ENCODE measurements at regions not wholly inside any gene's neighbourhood (a gene's known extent, or its start where the extent isn't known, plus 50 kb on each side); places are given as distances from the start of the nearest gene placed in this dataset.

DNA sequence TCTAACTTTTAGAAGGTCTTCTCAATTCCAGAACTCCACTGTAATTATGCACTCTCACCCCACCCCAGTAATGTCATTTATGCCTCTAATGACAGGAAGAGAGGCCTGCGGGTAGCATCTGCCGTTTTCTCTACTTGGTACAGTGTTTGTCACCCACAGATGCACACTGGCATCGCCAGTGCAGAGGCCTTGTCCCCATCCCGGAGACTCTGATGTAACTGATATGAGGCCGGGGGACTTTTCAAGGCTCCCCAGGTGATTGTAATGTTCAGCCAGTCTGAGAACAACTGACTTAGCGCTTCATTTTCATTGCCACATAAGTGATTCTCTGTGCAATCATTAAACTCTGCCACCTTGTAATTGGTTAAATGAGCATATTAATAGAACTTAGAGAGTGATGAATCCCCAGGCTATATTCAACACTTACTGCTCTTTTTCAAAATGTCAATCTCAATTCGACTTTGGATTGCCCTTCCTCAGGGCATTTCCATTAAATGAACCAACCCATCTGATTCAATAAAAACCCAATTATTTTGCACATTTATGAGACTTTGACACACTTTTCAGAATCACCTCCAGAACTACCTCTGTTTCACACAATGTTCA is 113.2 kb downstream of the HERPUD2 start:
- POLR2A ChIA-PET = no interaction called here
- Histone ChIP-seq H3K4me1 (ENCODE audit: control insufficient read depth in 1 of 2, extremely low read depth in 1 of 2, insufficient read depth in 2 of 2, low read length in 2 of 2) (no peaks in the 10 kb centered on the region), H3K36me3 (ENCODE audit: control insufficient read depth in 2 of 2, extremely low read depth in 1 of 2, insufficient read depth in 1 of 2, low read length in 1 of 2) (no peaks in the 10 kb centered on the region), H3K27me3 (replicated peaks in 1 of 2; ENCODE audit: control insufficient read depth in 2 of 2, extremely low read depth in 1 of 2, insufficient read depth in 2 of 2, low read length in 1 of 2) (no peaks in the 10 kb centered on the region), H3K9me3 (no peaks in the 10 kb centered on the region), H3K27ac (ENCODE audit: low read length) (no peak overlapping the region), H3K4me3 (ENCODE audit: control insufficient read depth in 1 of 2, extremely low read depth in 1 of 2, low read length in 1 of 2) (no peak overlapping the region)
- ATAC-seq (replicated peaks in 1 of 4) = no peak
- peaks cover 0 to 2% (median 0%) of the 10 kb centered on the region in 3 donors for H3K9me3 Mint-ChIP-seq
- WGBS (ENCODE audit: insufficient coverage) = 85% methylated on average over 4 of the region's 7 CpGs
- no peak overlapping the region for H3K27ac Mint-ChIP-seq
- no peaks in the 10 kb centered on the region for H3K36me3 Mint-ChIP-seq
- CTCF ChIA-PET = no interaction called here
- H3K4me3 Mint-ChIP-seq = no peak overlapping the region
- H3K4me1 Mint-ChIP-seq = no peaks in the 10 kb centered on the region
- DNase-seq = no peak
- peaks cover 0 to 2% of the 10 kb centered on the region in 2 donors for H3K27me3 Mint-ChIP-seq

DNA sequence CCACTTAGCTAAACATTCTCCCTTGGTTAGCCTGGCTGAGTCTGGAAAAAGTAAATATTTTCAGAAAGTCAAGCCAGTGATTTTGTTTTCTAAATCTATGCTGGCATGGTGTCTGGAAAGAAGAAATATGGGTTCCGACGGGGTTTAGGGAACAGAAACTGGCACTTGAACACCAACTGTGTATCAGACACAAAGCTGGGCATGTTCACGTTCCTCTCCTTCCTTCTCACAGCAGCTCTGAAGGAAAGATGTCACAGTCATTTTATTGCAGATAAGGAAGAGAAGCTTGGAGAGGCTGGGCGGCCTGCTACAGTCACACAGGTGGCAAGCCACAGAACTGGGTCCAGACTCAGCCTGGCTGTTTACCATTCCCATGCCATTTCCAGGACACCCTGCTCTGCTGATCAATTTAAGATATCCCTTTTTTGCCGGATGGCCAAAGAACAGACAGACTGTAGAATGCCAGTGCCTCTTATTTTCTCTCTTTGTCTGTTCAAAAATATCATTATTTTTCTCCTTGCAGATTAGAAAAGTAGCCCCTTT is 118.8 kb downstream of the HERPUD2 start:
- H3K4me1 ChIP-seq (ENCODE audit: control insufficient read depth in 1 of 2, extremely low read depth in 1 of 2, insufficient read depth in 2 of 2, low read length in 2 of 2) = no peaks in the 10 kb centered on the region
- no peaks in the 10 kb centered on the region for H3K36me3 ChIP-seq (ENCODE audit: control insufficient read depth in 2 of 2, extremely low read depth in 1 of 2, insufficient read depth in 1 of 2, low read length in 1 of 2)
- H3K9me3 ChIP-seq = no peaks in the 10 kb centered on the region
- no peaks in the 10 kb centered on the region for H3K4me1 Mint-ChIP-seq
- H3K27me3 ChIP-seq (replicated peaks in 1 of 2; ENCODE audit: control insufficient read depth in 2 of 2, extremely low read depth in 1 of 2, insufficient read depth in 2 of 2, low read length in 1 of 2) = no peaks in the 10 kb centered on the region
- peaks cover 0 to 3% (median 0%) of the 10 kb centered on the region in 3 donors for H3K9me3 Mint-ChIP-seq
- H3K27ac ChIP-seq (ENCODE audit: low read length) = no peak overlapping the region
- no peak for ATAC-seq (replicated peaks in 1 of 4)
- ChIA-PET CTCF (no interaction called here), POLR2A (no interaction called here)
- H3K4me3 ChIP-seq (ENCODE audit: control insufficient read depth in 1 of 2, extremely low read depth in 1 of 2, low read length in 1 of 2) = no peak overlapping the region
- H3K4me3 Mint-ChIP-seq = no peak overlapping the region
- no peak overlapping the region for H3K27ac Mint-ChIP-seq
- DNase-seq = no peak
- 93% methylated on average over 2 of the region's 5 CpGs for WGBS (ENCODE audit: insufficient coverage)
- H3K36me3 Mint-ChIP-seq = no peaks in the 10 kb centered on the region
- H3K27me3 Mint-ChIP-seq = peaks cover 0 to 6% of the 10 kb centered on the region in 2 donors

- ATAC-seq (replicated peaks in 1 of 4) (no peak), DNase-seq (no peak)
- H3K4me3 ChIP-seq (ENCODE audit: control insufficient read depth in 1 of 2, extremely low read depth in 1 of 2, low read length in 1 of 2) = no peak overlapping the region
- ChIA-PET POLR2A (no interaction called here), CTCF (interaction anchor here in 1 of 2 donors (0.6 kb wide), 1 partner anchor 51 kb away, joined by 3 read pairs; no protein-coding TSS in a partner anchor)
- Mint-ChIP-seq H3K4me1 (no peaks in the 10 kb centered on the region), H3K27ac (no peak overlapping the region), H3K4me3 (no peak overlapping the region), H3K27me3 (peaks cover 11 to 12% of the 10 kb centered on the region in 2 donors), H3K9me3 (peaks cover 0 to 1% (median 0%) of the 10 kb centered on the region in 3 donors), H3K36me3 (no peaks in the 10 kb centered on the region)
- H3K27me3 ChIP-seq (replicated peaks in 1 of 2; ENCODE audit: control insufficient read depth in 2 of 2, extremely low read depth in 1 of 2, insufficient read depth in 2 of 2, low read length in 1 of 2) = no peaks in the 10 kb centered on the region
- H3K36me3 ChIP-seq (ENCODE audit: control insufficient read depth in 2 of 2, extremely low read depth in 1 of 2, insufficient read depth in 1 of 2, low read length in 1 of 2) = no peaks in the 10 kb centered on the region
- no peaks in the 10 kb centered on the region for H3K9me3 ChIP-seq
- WGBS (ENCODE audit: insufficient coverage) = 0% methylated on average over 1 of the region's 3 CpGs
- no peaks in the 10 kb centered on the region for H3K4me1 ChIP-seq (ENCODE audit: control insufficient read depth in 1 of 2, extremely low read depth in 1 of 2, insufficient read depth in 2 of 2, low read length in 2 of 2)
- no peak overlapping the region for H3K27ac ChIP-seq (ENCODE audit: low read length)
Measured at GRCh38 chr7:35571611-35572240, 123.2 kb downstream of the HERPUD2 start.

GRCh38 chr7:35570937-35571336 is 124.0 kb downstream of the HERPUD2 start:
- H3K36me3 Mint-ChIP-seq = no peaks in the 10 kb centered on the region
- DNase-seq (no peak), ATAC-seq (replicated peaks in 1 of 4) (no peak)
- H3K4me3 Mint-ChIP-seq = no peak overlapping the region
- H3K9me3 Mint-ChIP-seq = no peaks in the 10 kb centered on the region
- Histone ChIP-seq H3K9me3 (no peaks in the 10 kb centered on the region), H3K27me3 (replicated peaks in 1 of 2; ENCODE audit: control insufficient read depth in 2 of 2, extremely low read depth in 1 of 2, insufficient read depth in 2 of 2, low read length in 1 of 2) (no peaks in the 10 kb centered on the region), H3K36me3 (ENCODE audit: control insufficient read depth in 2 of 2, extremely low read depth in 1 of 2, insufficient read depth in 1 of 2, low read length in 1 of 2) (no peaks in the 10 kb centered on the region), H3K4me1 (ENCODE audit: control insufficient read depth in 1 of 2, extremely low read depth in 1 of 2, insufficient read depth in 2 of 2, low read length in 2 of 2) (no peaks in the 10 kb centered on the region), H3K4me3 (ENCODE audit: control insufficient read depth in 1 of 2, extremely low read depth in 1 of 2, low read length in 1 of 2) (no peak overlapping the region), H3K27ac (ENCODE audit: low read length) (no peak overlapping the region)
- H3K27ac Mint-ChIP-seq = no peak overlapping the region
- WGBS (ENCODE audit: insufficient coverage) = no CpG with 5 or more reads among the region's 5 CpGs
- H3K4me1 Mint-ChIP-seq = peaks cover 0 to 4% (median 0%) of the 10 kb centered on the region in 3 donors
- H3K27me3 Mint-ChIP-seq = peaks cover 11 to 12% of the 10 kb centered on the region in 2 donors
- CTCF ChIA-PET = no interaction called here
- POLR2A ChIA-PET = no interaction called here

DNA sequence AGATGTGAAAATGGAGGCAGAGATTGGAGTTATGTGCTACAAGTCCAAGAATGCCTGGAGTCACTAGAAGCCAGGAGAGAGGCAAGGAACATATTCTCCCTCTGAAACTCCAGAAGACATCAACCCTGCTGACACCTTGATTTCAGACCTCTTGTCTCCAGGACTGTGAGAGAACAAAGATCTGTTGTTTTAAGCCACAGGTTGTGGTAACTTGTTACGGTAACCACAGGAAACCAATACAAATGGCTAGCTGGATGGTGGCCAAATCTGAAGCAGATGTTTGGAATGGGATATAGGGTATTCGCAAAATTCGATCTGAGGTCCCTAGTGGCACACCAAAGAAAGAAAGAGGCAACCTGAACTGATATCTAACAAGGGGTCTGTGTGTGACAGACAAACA is 129.0 kb downstream of the HERPUD2 start:
- WGBS (ENCODE audit: insufficient coverage) = 33% methylated on average over 1 of the region's 3 CpGs
- Histone ChIP-seq H3K4me1 (ENCODE audit: control insufficient read depth in 1 of 2, extremely low read depth in 1 of 2, insufficient read depth in 2 of 2, low read length in 2 of 2) (no peaks in the 10 kb centered on the region), H3K36me3 (ENCODE audit: control insufficient read depth in 2 of 2, extremely low read depth in 1 of 2, insufficient read depth in 1 of 2, low read length in 1 of 2) (no peaks in the 10 kb centered on the region), H3K27me3 (replicated peaks in 1 of 2; ENCODE audit: control insufficient read depth in 2 of 2, extremely low read depth in 1 of 2, insufficient read depth in 2 of 2, low read length in 1 of 2) (peaks cover 0 to 5% of the 10 kb centered on the region in 2 experiments), H3K9me3 (no peaks in the 10 kb centered on the region), H3K4me3 (ENCODE audit: control insufficient read depth in 1 of 2, extremely low read depth in 1 of 2, low read length in 1 of 2) (no peak overlapping the region), H3K27ac (ENCODE audit: low read length) (no peak overlapping the region)
- Mint-ChIP-seq H3K27ac (no peak overlapping the region), H3K4me1 (peaks cover 0 to 4% (median 2%) of the 10 kb centered on the region in 3 donors), H3K4me3 (no peak overlapping the region), H3K9me3 (no peaks in the 10 kb centered on the region), H3K36me3 (no peaks in the 10 kb centered on the region), H3K27me3 (peaks cover 7 to 23% of the 10 kb centered on the region in 2 donors)
- ATAC-seq (replicated peaks in 1 of 4) (no peak), DNase-seq (no peak)
- ChIA-PET POLR2A (no interaction called here), CTCF (no interaction called here)

GRCh38 chr7:35558841-35559240 is 136.1 kb downstream of the HERPUD2 start:
- DNase-seq (no peak), ATAC-seq (replicated peaks in 1 of 4) (no peak)
- no peak overlapping the region for H3K27ac Mint-ChIP-seq
- Histone ChIP-seq H3K27me3 (replicated peaks in 1 of 2; ENCODE audit: control insufficient read depth in 2 of 2, extremely low read depth in 1 of 2, insufficient read depth in 2 of 2, low read length in 1 of 2) (peaks cover 0 to 14% of the 10 kb centered on the region in 2 experiments), H3K4me3 (ENCODE audit: control insufficient read depth in 1 of 2, extremely low read depth in 1 of 2, low read length in 1 of 2) (no peak overlapping the region), H3K36me3 (ENCODE audit: control insufficient read depth in 2 of 2, extremely low read depth in 1 of 2, insufficient read depth in 1 of 2, low read length in 1 of 2) (no peaks in the 10 kb centered on the region), H3K9me3 (no peaks in the 10 kb centered on the region), H3K27ac (ENCODE audit: low read length) (no peak overlapping the region), H3K4me1 (ENCODE audit: control insufficient read depth in 1 of 2, extremely low read depth in 1 of 2, insufficient read depth in 2 of 2, low read length in 2 of 2) (no peaks in the 10 kb centered on the region)
- no peaks in the 10 kb centered on the region for H3K36me3 Mint-ChIP-seq
- WGBS (ENCODE audit: insufficient coverage) = 74% methylated on average over 4 of the region's 4 CpGs
- no peak overlapping the region for H3K4me3 Mint-ChIP-seq
- no peaks in the 10 kb centered on the region for H3K4me1 Mint-ChIP-seq
- peaks cover 9 to 11% of the 10 kb centered on the region in 2 donors for H3K27me3 Mint-ChIP-seq
- CTCF ChIA-PET = no interaction called here
- POLR2A ChIA-PET = no interaction called here
- H3K9me3 Mint-ChIP-seq = no peaks in the 10 kb centered on the region

All from T-cell (primary cell).